K562 (cell line): ENCODE measurements at regions not wholly inside any gene's neighbourhood (a gene's known extent, or its start where the extent isn't known, plus 50 kb on each side); places are given as distances from the start of the nearest gene placed in this dataset.

ENCODE experiments used
- ATAC-seq: fragments of 200-7000 bp; cut with Tn5 transposase; 3 replicates; pipeline ENCODE4 v1.9.1; 2020; ENCODE audit warnings: moderate library complexity
- BruUV-seq: library from RNA; stranded (reverse); fragments of 400-500 nt; replicated peaks from 2 replicates; lab custom pipeline; 2021; lab: Mats Ljungman, UMichigan
- CTCF ChIA-PET: fragments of 300-600 bp; formaldehyde crosslinking; extraction: SDS; loops from one replicate; lab custom pipeline; 2021; ENCODE audit warnings: low intra/inter-chr PET ratio; lab: Yijun Ruan, JAX
- POLR2A ChIA-PET: fragments of 300-600, 350-650 bp; sonication (Branson Sonifier 250); formaldehyde crosslinking; extraction: SDS; loops from one replicate; lab custom pipeline; 2021; ENCODE audit warnings: antibody characterized with exemption, inconsistent platforms; lab: Yijun Ruan, JAX
- DNase-seq, 4 experiments: peaks; one replicate each; pipeline versions ENCODE4 v3.0.0 to v3.0.0-alpha.2; 2011 to 2018; ENCODE audit warnings: low spot score in 3 of 4, mixed read lengths in 3 of 4; ENCODE audit errors: extremely low read depth in 1 of 4
- FAIRE-seq: peaks from 2 replicates; lab custom pipeline; 2011; peaks lifted over from hg19 to GRCh38; lab: Jason Lieb, UNC
- H2AFZ ChIP-seq: 2 replicates; pipeline ENCODE4 v1.6.0; 2011; ENCODE audit warnings: low read depth, low read length, control low read depth, inconsistent platforms
- H3K27ac ChIP-seq: fragments of 200-600 bp; 3 replicates; pipeline ENCODE4 v1.8.0; 2011; ENCODE audit warnings: low read depth, mild to moderate bottlenecking, control low read depth, inconsistent platforms, low read length, moderate library complexity, mixed read lengths; ENCODE audit errors: extremely low read depth
- H3K27me3 ChIP-seq, 2 experiments: fragments of 300-600 bp in 1 of 2; 2 replicates in 1 of 2; 3 replicates in 1 of 2; pipeline versions ENCODE4 v1.6.0 to v1.8.0; 2011; ENCODE audit warnings: inconsistent platforms in 2 of 2, low read length in 2 of 2, mild to moderate bottlenecking in 1 of 2, mixed read lengths in 1 of 2, moderate library complexity in 1 of 2; ENCODE audit not compliant: control insufficient read depth in 2 of 2, insufficient read depth in 2 of 2
- H3K36me3 ChIP-seq: fragments of 300-600 bp; 3 replicates; pipeline ENCODE4 v1.8.0; 2011; ENCODE audit warnings: mild to moderate bottlenecking, low read length, inconsistent platforms; ENCODE audit not compliant: control insufficient read depth, insufficient read depth
- H3K4me1 ChIP-seq, 2 experiments: fragments of 200-600 bp in 1 of 2; replicated peaks in 1 of 2; 2 replicates in 1 of 2; 3 replicates in 1 of 2; pipeline versions ENCODE4 v1.5.1 to v1.8.0; 2011; ENCODE audit warnings: inconsistent platforms in 2 of 2, low read length in 2 of 2, mild to moderate bottlenecking in 1 of 2, mixed read lengths in 1 of 2, moderate library complexity in 1 of 2; ENCODE audit not compliant: control insufficient read depth in 2 of 2, insufficient read depth in 2 of 2
- H3K4me2 ChIP-seq: 2 replicates; pipeline ENCODE4 v1.6.1; 2011; ENCODE audit warnings: low read length, control low read depth, inconsistent platforms, mixed read lengths; ENCODE audit not compliant: insufficient read depth
- H3K4me3 ChIP-seq: fragments of 200-600 bp; sonication (generic), shearing (Covaris generic); 2 replicates; pipeline ENCODE4 v1.5.1; 2016; ENCODE audit warnings: control low read depth, inconsistent platforms
- H3K79me2 ChIP-seq: fragments of 200-600 bp; 3 replicates; pipeline ENCODE4 v1.8.0; 2011; ENCODE audit warnings: low read length, inconsistent platforms; ENCODE audit not compliant: control insufficient read depth, insufficient read depth
- H3K9ac ChIP-seq, 2 experiments: 2 replicates each; pipeline versions ENCODE4 v1.6.0 to v1.6.1; 2011; ENCODE audit warnings: low read depth in 2 of 2, low read length in 2 of 2, control low read depth in 1 of 2, inconsistent platforms in 1 of 2, mild to moderate bottlenecking in 1 of 2, mixed read lengths in 1 of 2; ENCODE audit not compliant: insufficient read depth in 1 of 2
- H3K9me1 ChIP-seq: one replicate; pipeline ENCODE4 v1.6.0; 2011; ENCODE audit warnings: inconsistent platforms, mild to moderate bottlenecking, low read length, moderate library complexity; ENCODE audit not compliant: control insufficient read depth, insufficient read depth
- H3K9me3 ChIP-seq: replicated peaks from 2 replicates; pipeline ENCODE4 v1.5.1; 2011; ENCODE audit warnings: low read depth, low read length, inconsistent platforms; ENCODE audit not compliant: control insufficient read depth, insufficient read depth
- H4K20me1 ChIP-seq: replicated peaks from 2 replicates; pipeline ENCODE4 v1.6.1; 2011; ENCODE audit warnings: low read length, inconsistent platforms, mixed read lengths; ENCODE audit not compliant: control insufficient read depth, insufficient read depth
- MEIS2 ChIP-seq: fragments of 450-650 bp; IDR thresholded peaks from 2 replicates; pipeline ENCODE4 v1.6.1; 2014; ENCODE audit warnings: mild to moderate bottlenecking; ENCODE audit not compliant: partially characterized antibody
- PRMT5 ChIP-seq: sonication (generic); formaldehyde crosslinking; IDR thresholded peaks from 2 replicates; pipeline ENCODE4 v1.5.0; 2020; ENCODE audit warnings: missing genetic modification reagents
- ZBTB17 ChIP-seq: fragments of 450-650 bp; formaldehyde crosslinking; IDR thresholded peaks from 2 replicates; pipeline ENCODE4 v1.4.0; 2020; ENCODE audit warnings: mild to moderate bottlenecking
- ZNF445 ChIP-seq: fragments of 250-450 bp; sonication (Bioruptor Pico); IDR thresholded peaks from 2 replicates; pipeline ENCODE4 v1.4.0; 2020; ENCODE audit warnings: low read depth, mild to moderate bottlenecking, moderate library complexity
- WGBS: fragments of 100-300 bp; shearing (Covaris generic); methylation state at CpG from one replicate; pipeline ENCODE4 v1.1.6; 2016; ENCODE audit warnings: low coverage, mixed read lengths; ENCODE audit not compliant: insufficient coverage; ENCODE audit errors: missing lambda C conversion rate; 5-methylcytosine and 5-hydroxymethylcytosine counted together
- in situ Hi-C: fragments of 300-500 bp; cut with MboI; formaldehyde crosslinking; loops from 4 replicates; pipeline ENCODE4 v1.15.0; 2018; ENCODE audit warnings: inconsistent platforms, mixed read lengths
- intact Hi-C: fragments of 100-400 bp; cut with micrococcal nuclease; formaldehyde crosslinking; loops from 2 replicates; pipeline ENCODE4 v1.14.2; 2022
- TF ChIP-seq, protein P1 (sequence below): fragments of 450-650 bp; IDR thresholded peaks from 2 replicates; pipeline ENCODE4 v1.6.1; 2017; ENCODE audit warnings: mild to moderate bottlenecking, moderate library complexity
- TF ChIP-seq, protein P2 (sequence below): sonication (generic); formaldehyde crosslinking; IDR thresholded peaks from 2 replicates; pipeline ENCODE4 v1.8.1; 2023; ENCODE audit warnings: mild to moderate bottlenecking, missing genetic modification reagents
- TF ChIP-seq, protein P3 (sequence below): sonication (generic); formaldehyde crosslinking; IDR thresholded peaks from 2 replicates; pipeline ENCODE4 v1.8.0; 2022; ENCODE audit warnings: mild to moderate bottlenecking, low read depth, missing genetic modification reagents
- TF ChIP-seq, protein P4 (sequence below): sonication (generic); formaldehyde crosslinking; IDR thresholded peaks from 2 replicates; pipeline ENCODE4 v1.8.0; 2022; ENCODE audit warnings: mild to moderate bottlenecking, missing genetic modification reagents

DNA sequence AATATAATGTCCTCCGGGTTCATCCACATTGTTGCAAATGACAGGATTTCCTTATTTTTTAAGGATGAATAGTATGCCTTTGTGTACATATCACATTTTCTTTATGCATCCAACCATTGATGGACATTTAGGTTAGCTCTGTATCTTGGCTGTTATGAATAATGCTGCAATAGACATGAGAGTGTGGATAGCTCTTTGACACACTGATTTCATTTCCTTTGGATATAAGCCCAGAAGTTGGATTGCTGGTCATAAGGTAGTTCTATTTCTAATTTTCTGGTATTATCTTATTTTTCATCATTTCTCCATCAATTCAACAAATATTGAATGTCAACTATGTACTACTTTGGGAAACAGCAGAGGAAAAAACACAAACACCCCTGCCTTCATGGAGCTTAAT lies 423.3 kb downstream of the MTX2 start:
- DNase-seq (no peak), FAIRE-seq (no peak), ATAC-seq (no peak)
- no peaks in the 10 kb centered on the region for H3K79me2 ChIP-seq
- no peak overlapping the region for H3K9ac ChIP-seq
- BruUV-seq = no TSS peak
- in situ Hi-C loops (no loop called here), intact Hi-C loops (no loop called here)
- no peak overlapping the region for H3K27ac ChIP-seq
- no peak overlapping the region for H2AFZ ChIP-seq
- no peaks in the 10 kb centered on the region for H3K36me3 ChIP-seq
- H3K4me2 ChIP-seq = no peak overlapping the region
- no peaks in the 10 kb centered on the region for H3K27me3 ChIP-seq
- no peak for TF ChIP-seq ZBTB17 (CRISPR knock-in tag)
- TF ChIP-seq, protein P1, sequence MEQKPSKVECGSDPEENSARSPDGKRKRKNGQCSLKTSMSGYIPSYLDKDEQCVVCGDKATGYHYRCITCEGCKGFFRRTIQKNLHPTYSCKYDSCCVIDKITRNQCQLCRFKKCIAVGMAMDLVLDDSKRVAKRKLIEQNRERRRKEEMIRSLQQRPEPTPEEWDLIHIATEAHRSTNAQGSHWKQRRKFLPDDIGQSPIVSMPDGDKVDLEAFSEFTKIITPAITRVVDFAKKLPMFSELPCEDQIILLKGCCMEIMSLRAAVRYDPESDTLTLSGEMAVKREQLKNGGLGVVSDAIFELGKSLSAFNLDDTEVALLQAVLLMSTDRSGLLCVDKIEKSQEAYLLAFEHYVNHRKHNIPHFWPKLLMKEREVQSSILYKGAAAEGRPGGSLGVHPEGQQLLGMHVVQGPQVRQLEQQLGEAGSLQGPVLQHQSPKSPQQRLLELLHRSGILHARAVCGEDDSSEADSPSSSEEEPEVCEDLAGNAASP = no peak
- TF ChIP-seq, protein P2, sequence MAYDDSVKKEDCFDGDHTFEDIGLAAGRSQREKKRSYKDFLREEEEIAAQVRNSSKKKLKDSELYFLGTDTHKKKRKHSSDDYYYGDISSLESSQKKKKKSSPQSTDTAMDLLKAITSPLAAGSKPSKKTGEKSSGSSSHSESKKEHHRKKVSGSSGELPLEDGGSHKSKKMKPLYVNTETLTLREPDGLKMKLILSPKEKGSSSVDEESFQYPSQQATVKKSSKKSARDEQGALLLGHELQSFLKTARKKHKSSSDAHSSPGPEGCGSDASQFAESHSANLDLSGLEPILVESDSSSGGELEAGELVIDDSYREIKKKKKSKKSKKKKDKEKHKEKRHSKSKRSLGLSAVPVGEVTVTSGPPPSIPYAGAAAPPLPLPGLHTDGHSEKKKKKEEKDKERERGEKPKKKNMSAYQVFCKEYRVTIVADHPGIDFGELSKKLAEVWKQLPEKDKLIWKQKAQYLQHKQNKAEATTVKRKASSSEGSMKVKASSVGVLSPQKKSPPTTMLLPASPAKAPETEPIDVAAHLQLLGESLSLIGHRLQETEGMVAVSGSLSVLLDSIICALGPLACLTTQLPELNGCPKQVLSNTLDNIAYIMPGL (CRISPR knock-in tag) = no peak
- TF ChIP-seq, protein P3, sequence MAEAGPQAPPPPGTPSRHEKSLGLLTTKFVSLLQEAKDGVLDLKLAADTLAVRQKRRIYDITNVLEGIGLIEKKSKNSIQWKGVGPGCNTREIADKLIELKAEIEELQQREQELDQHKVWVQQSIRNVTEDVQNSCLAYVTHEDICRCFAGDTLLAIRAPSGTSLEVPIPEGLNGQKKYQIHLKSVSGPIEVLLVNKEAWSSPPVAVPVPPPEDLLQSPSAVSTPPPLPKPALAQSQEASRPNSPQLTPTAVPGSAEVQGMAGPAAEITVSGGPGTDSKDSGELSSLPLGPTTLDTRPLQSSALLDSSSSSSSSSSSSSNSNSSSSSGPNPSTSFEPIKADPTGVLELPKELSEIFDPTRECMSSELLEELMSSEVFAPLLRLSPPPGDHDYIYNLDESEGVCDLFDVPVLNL (CRISPR knock-in tag) = no peak
- no peak for TF ChIP-seq MEIS2
- TF ChIP-seq ZNF445 (CRISPR knock-in tag) = no peak
- no peak for TF ChIP-seq PRMT5 (CRISPR knock-in tag)
- TF ChIP-seq, protein P4, sequence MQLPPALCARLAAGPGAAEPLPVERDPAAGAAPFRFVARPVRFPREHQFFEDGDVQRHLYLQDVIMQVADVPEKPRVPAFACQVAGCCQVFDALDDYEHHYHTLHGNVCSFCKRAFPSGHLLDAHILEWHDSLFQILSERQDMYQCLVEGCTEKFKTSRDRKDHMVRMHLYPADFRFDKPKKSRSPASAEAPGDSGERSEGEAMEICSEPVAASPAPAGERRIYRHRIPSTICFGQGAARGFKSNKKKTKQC (CRISPR knock-in tag) = no peak
- no peaks in the 10 kb centered on the region for H3K4me1 ChIP-seq
- no peak overlapping the region for H3K4me3 ChIP-seq
- H3K9me1 ChIP-seq = no peaks in the 10 kb centered on the region
- ChIA-PET POLR2A (no interaction called here), CTCF (no interaction called here)
- H4K20me1 ChIP-seq = no peaks in the 10 kb centered on the region
- no peaks in the 10 kb centered on the region for H3K9me3 ChIP-seq
- WGBS = 0% methylated on average over 1 of the region's 1 CpG
